Activated CD4-positive, alpha-beta T cell treated with anti-CD3 and anti-CD28 coated beads, Interleukin-2, amount 50 U/mL, for 4 hours (primary cell): ENCODE measurements at regions not wholly inside any gene's neighbourhood (a gene's known extent, or its start where the extent isn't known, plus 50 kb on each side); places are given as distances from the start of the nearest gene placed in this dataset.

ENCODE experiments used
- DNase-seq, 2 experiments: peaks; one replicate each; pipeline ENCODE4 v3.0.0-alpha.2; 2020

- no peak for DNase-seq
Observed at GRCh38 chr5:32501071-32502002, 56.8 kb upstream of the ZFR start.

GRCh38 chr5:32500181-32500580 lies 55.6 kb upstream of the ZFR start:
- no peak for DNase-seq

GRCh38 chr5:32499261-32499660 lies 54.7 kb upstream of the ZFR start:
- no peak for DNase-seq

- no peak for DNase-seq
Observed at GRCh38 chr5:32498484-32498883, 53.9 kb upstream of the ZFR start.

GRCh38 chr5:32496104-32496503 lies 51.6 kb upstream of the ZFR start:
- no peak for DNase-seq

- no peak for DNase-seq
Observed at GRCh38 chr5:32494827-32495226, 50.3 kb upstream of the ZFR start.
